H1 (cell line): ENCODE measurements at regions not wholly inside any gene's neighbourhood (a gene's known extent, or its start where the extent isn't known, plus 50 kb on each side); places are given as distances from the start of the nearest gene placed in this dataset.

Experiments
- CTCF ChIA-PET: fragments of 300-600 bp; sonication (Branson Sonifier 250); formaldehyde crosslinking; loops from one replicate; lab custom pipeline; 2021; ENCODE audit not compliant: partially characterized antibody; lab: Charles Lee
- POLR2A ChIA-PET: fragments of 300-600 bp; sonication (Branson Sonifier 250); formaldehyde crosslinking; loops from one replicate; lab custom pipeline; 2021; ENCODE audit warnings: inconsistent platforms; ENCODE audit not compliant: partially characterized antibody; lab: Charles Lee
- DNase-seq, 2 experiments: peaks; one replicate each; pipeline versions ENCODE4 v3.0.0 to v3.0.0-alpha.2; 2010 to 2022; ENCODE audit warnings: low spot score in 2 of 2, low read depth in 1 of 2, mixed read lengths in 1 of 2
- FAIRE-seq: peaks from 2 replicates; lab custom pipeline; 2011; peaks lifted over from hg19 to GRCh38; lab: Jason Lieb, UNC
- H2AFZ ChIP-seq: 2 replicates; pipeline ENCODE4 v1.8.1; 2012; ENCODE audit warnings: low read length, inconsistent platforms
- H2AK5ac ChIP-seq: 2 replicates; pipeline ENCODE4 v1.6.1; 2013; ENCODE audit warnings: low read depth, low read length
- H2BK120ac ChIP-seq: replicated peaks from 2 replicates; pipeline ENCODE3; 2013; ENCODE audit warnings: low read depth, low read length, inconsistent platforms
- H2BK12ac ChIP-seq: 2 replicates; pipeline ENCODE4 v1.6.1; 2013; ENCODE audit warnings: low read depth, low read length
- H2BK15ac ChIP-seq: 2 replicates; pipeline ENCODE4 v1.6.1; 2013; ENCODE audit warnings: low read length
- H2BK20ac ChIP-seq: 2 replicates; pipeline ENCODE4 v1.6.1; 2013; ENCODE audit warnings: low read length
- H2BK5ac ChIP-seq: 2 replicates; pipeline ENCODE4 v1.6.1; 2013; ENCODE audit warnings: low read depth, low read length
- H3K14ac ChIP-seq: 2 replicates; pipeline ENCODE4 v1.6.1; 2013; ENCODE audit warnings: inconsistent platforms; ENCODE audit not compliant: insufficient read length
- H3K18ac ChIP-seq: 2 replicates; pipeline ENCODE4 v1.6.1; 2013; ENCODE audit warnings: low read length; ENCODE audit errors: extremely low read depth
- H3K23ac ChIP-seq: 2 replicates; pipeline ENCODE4 v1.6.1; 2013; ENCODE audit warnings: inconsistent platforms; ENCODE audit not compliant: insufficient read length
- H3K23me2 ChIP-seq: 2 replicates; pipeline ENCODE4 v1.6.1; 2013; ENCODE audit warnings: low read depth, low read length
- H3K27ac ChIP-seq: 2 replicates; pipeline ENCODE4 v1.6.1; 2011; ENCODE audit warnings: low read depth, low read length, inconsistent platforms
- H3K27me3 ChIP-seq, 4 experiments: replicated peaks in 1 of 4; 1 replicate in 1 of 4; 2 replicates in 3 of 4; pipeline versions ENCODE4 v1.6.1 to v1.8.1; 2011 to 2013; ENCODE audit warnings: low read length in 3 of 4, mild to moderate bottlenecking in 3 of 4, inconsistent platforms in 2 of 4, mixed read lengths in 2 of 4, moderate library complexity in 1 of 4; ENCODE audit not compliant: control insufficient read depth in 3 of 4, insufficient read depth in 3 of 4; ENCODE audit errors: extremely low read depth in 1 of 4
- H3K36me3 ChIP-seq, 4 experiments: 2 replicates each; pipeline versions ENCODE4 v1.6.1 to v1.8.1; 2011 to 2013; ENCODE audit warnings: mild to moderate bottlenecking in 4 of 4, low read length in 3 of 4, moderate library complexity in 2 of 4, control low read depth in 1 of 4, inconsistent platforms in 1 of 4; ENCODE audit not compliant: insufficient read depth in 4 of 4, control insufficient read depth in 2 of 4
- H3K4ac ChIP-seq: replicated peaks from 2 replicates; pipeline ENCODE3; 2013; ENCODE audit warnings: low read length, low read depth, mixed read lengths, inconsistent platforms; ENCODE audit not compliant: insufficient read length
- H3K4me1 ChIP-seq, 4 experiments: replicated peaks in 1 of 4; 1 replicate in 1 of 4; 2 replicates in 3 of 4; pipeline versions ENCODE4 v1.6.1 to v1.8.1; 2011 to 2013; ENCODE audit warnings: low read length in 3 of 4, inconsistent platforms in 2 of 4, mixed read lengths in 1 of 4; ENCODE audit not compliant: insufficient read depth in 4 of 4, control insufficient read depth in 3 of 4
- H3K4me2 ChIP-seq, 2 experiments: 2 replicates each; pipeline versions ENCODE4 v1.6.1 to v1.8.1; 2011 to 2013; ENCODE audit warnings: low read depth in 2 of 2, low read length in 2 of 2, control low read depth in 1 of 2, inconsistent platforms in 1 of 2, mild to moderate bottlenecking in 1 of 2; ENCODE audit not compliant: insufficient read depth in 1 of 2
- H3K4me3 ChIP-seq, 4 experiments: fragments of 200-600, 300-600 bp in 1 of 4; sonication (generic), shearing (Covaris generic), sonication (Bioruptor Twin) in 1 of 4; 2 replicates each; pipeline versions ENCODE4 v1.5.1 to v1.8.1; 2011 to 2016; ENCODE audit warnings: low read length in 4 of 4, low read depth in 3 of 4, control low read depth in 2 of 4, inconsistent platforms in 2 of 4, mild to moderate bottlenecking in 2 of 4, mixed read lengths in 1 of 4, moderate library complexity in 1 of 4; ENCODE audit not compliant: insufficient read depth in 2 of 4; ENCODE audit errors: extremely low read depth in 1 of 4
- H3K56ac ChIP-seq: replicated peaks from 2 replicates; pipeline ENCODE3; 2013; ENCODE audit warnings: low read depth, mild to moderate bottlenecking, mixed read lengths, low read length, inconsistent platforms; ENCODE audit not compliant: insufficient read length
- H3K79me1 ChIP-seq: 2 replicates; pipeline ENCODE4 v1.6.1; 2013; ENCODE audit warnings: low read depth, low read length, control low read depth
- H3K79me2 ChIP-seq, 2 experiments: 2 replicates each; pipeline versions ENCODE4 v1.6.1 to v1.8.1; 2012 to 2013; ENCODE audit warnings: low read length in 2 of 2, mild to moderate bottlenecking in 2 of 2, inconsistent platforms in 1 of 2; ENCODE audit not compliant: insufficient read depth in 2 of 2, control insufficient read depth in 1 of 2
- H3K9ac ChIP-seq, 4 experiments: replicated peaks in 1 of 4; 1 replicate in 1 of 4; 2 replicates in 3 of 4; pipeline versions ENCODE4 v1.6.1 to v1.8.1; 2011 to 2013; ENCODE audit warnings: low read depth in 3 of 4, low read length in 3 of 4, control low read depth in 2 of 4, mild to moderate bottlenecking in 2 of 4, moderate library complexity in 2 of 4, inconsistent platforms in 1 of 4; ENCODE audit errors: extremely low read depth in 1 of 4
- H3K9me3 ChIP-seq, 2 experiments: 2 replicates each; pipeline versions ENCODE4 v1.6.1 to v1.8.1; 2012 to 2013; ENCODE audit warnings: mild to moderate bottlenecking in 2 of 2, moderate library complexity in 2 of 2, control low read depth in 1 of 2, inconsistent platforms in 1 of 2, low read depth in 1 of 2, low read length in 1 of 2, mixed read lengths in 1 of 2; ENCODE audit not compliant: insufficient read depth in 2 of 2
- H4K20me1 ChIP-seq, 2 experiments: replicated peaks in 1 of 2; 2 replicates each; pipeline versions ENCODE3 to v1.8.1; 2011 to 2013; ENCODE audit warnings: inconsistent platforms in 2 of 2, low read length in 2 of 2, mild to moderate bottlenecking in 1 of 2; ENCODE audit not compliant: insufficient read depth in 2 of 2, control insufficient read depth in 1 of 2
- H4K5ac ChIP-seq: 2 replicates; pipeline ENCODE4 v1.6.1; 2013; ENCODE audit warnings: low read length, low read depth, mixed read lengths, inconsistent platforms; ENCODE audit not compliant: insufficient read length
- H4K8ac ChIP-seq: 2 replicates; pipeline ENCODE4 v1.8.0; 2013; ENCODE audit warnings: mild to moderate bottlenecking, moderate library complexity, low read length, inconsistent platforms; ENCODE audit not compliant: insufficient read depth; ENCODE audit errors: extremely low read depth
- H4K91ac ChIP-seq: replicated peaks from 2 replicates; pipeline ENCODE3; 2013; ENCODE audit warnings: low read length, mixed read lengths, inconsistent platforms; ENCODE audit not compliant: insufficient read length
- ASH2L ChIP-seq: fragments of 200-600, 300-600 bp; sonication (generic); IDR thresholded peaks from one replicate; pipeline ENCODE4 v1.7.1; 2017; ENCODE audit warnings: low read length
- ATF3 ChIP-seq: IDR thresholded peaks from 2 replicates; pipeline ENCODE4 v1.6.1; 2011; ENCODE audit warnings: low read depth, mild to moderate bottlenecking, low read length; ENCODE audit not compliant: insufficient read depth
- CREB1 ChIP-seq: IDR thresholded peaks from 2 replicates; pipeline ENCODE4 v1.6.1; 2012; ENCODE audit warnings: inconsistent platforms
- GABPA ChIP-seq: IDR thresholded peaks from 2 replicates; pipeline ENCODE4 v1.6.1; 2011; ENCODE audit warnings: mild to moderate bottlenecking, low read length, moderate library complexity, borderline replicate concordance; ENCODE audit not compliant: insufficient read depth
- POLR2A ChIP-seq, 2 experiments: IDR thresholded peaks; 1 replicate in 1 of 2; 2 replicates in 1 of 2; pipeline ENCODE4 v1.6.1; 2011; ENCODE audit warnings: low read depth in 2 of 2, low read length in 2 of 2, mild to moderate bottlenecking in 2 of 2; ENCODE audit errors: control extremely low read depth in 1 of 2
- RNF2 ChIP-seq: fragments of 200-900, 300-1000 bp; sonication (generic); IDR thresholded peaks from 2 replicates; pipeline ENCODE4 v1.7.1; 2016; ENCODE audit warnings: borderline replicate concordance, low read depth, mild to moderate bottlenecking, antibody characterized with exemption, low read length; ENCODE audit not compliant: poor library complexity, severe bottlenecking; ENCODE audit errors: missing control alignments
- RXRA ChIP-seq: IDR thresholded peaks from 2 replicates; pipeline ENCODE4 v1.6.1; 2011; ENCODE audit warnings: low read depth, mild to moderate bottlenecking, low read length, moderate library complexity; ENCODE audit not compliant: insufficient read depth
- SP4 ChIP-seq: IDR thresholded peaks from 2 replicates; pipeline ENCODE4 v1.6.1; 2012; ENCODE audit warnings: low read length, inconsistent platforms
- TEAD4 ChIP-seq: IDR thresholded peaks from 2 replicates; pipeline ENCODE4 v1.6.1; 2012; ENCODE audit warnings: low read depth, low read length, inconsistent platforms, mixed read lengths
- ZNF274 ChIP-seq: IDR thresholded peaks from 2 replicates; pipeline ENCODE4 v1.7.0; 2012; ENCODE audit warnings: low read length, borderline replicate concordance; ENCODE audit errors: extremely low read depth

- no peak overlapping the region for H2BK20ac ChIP-seq
- H4K8ac ChIP-seq, result no peak overlapping the region
- no peak overlapping the region for H3K4me2 ChIP-seq
- POLR2A ChIA-PET, result no interaction called here
- no peak overlapping the region for H2BK5ac ChIP-seq
- no peak overlapping the region for H2BK15ac ChIP-seq
- H3K27ac ChIP-seq, result no peak overlapping the region
- H3K36me3 ChIP-seq, result no peaks in the 10 kb centered on the region
- H3K9me3 ChIP-seq, result no peaks in the 10 kb centered on the region
- FAIRE-seq, result no peak
- H3K27me3 ChIP-seq, result no peaks in the 10 kb centered on the region
- H3K23me2 ChIP-seq, result no peaks in the 10 kb centered on the region; the same call in 1 of the 2 replicates
- no peaks in the 10 kb centered on the region for H3K79me2 ChIP-seq
- H3K79me1 ChIP-seq, result no peaks in the 10 kb centered on the region
- H2AK5ac ChIP-seq, result no peak overlapping the region
- no peak overlapping the region for H4K5ac ChIP-seq
- TF ChIP-seq ASH2L, result no peak
- no peak for TF ChIP-seq SP4
- no peak for TF ChIP-seq RNF2
- no peak for TF ChIP-seq POLR2A (IDR thresholded peaks at IDR 0.05; ENCODE audit: control extremely low read depth in 1 of 2, low read depth in 2 of 2, low read length in 2 of 2)
- no peak for TF ChIP-seq RXRA
- TF ChIP-seq GABPA, result no peak
- TF ChIP-seq ATF3, result no peak
- no peak for TF ChIP-seq ZNF274
- TF ChIP-seq TEAD4, result no peak
- TF ChIP-seq CREB1, result no peak
- TF ChIP-seq, all 59 proteins: peak for 0
- no peak for DNase-seq
- Histone ChIP-seq H2AFZ (no peak overlapping the region), H3K14ac (no peak overlapping the region), H3K18ac (no peak overlapping the region), H3K23ac (no peak overlapping the region), H3K9ac (no peak overlapping the region), H3K4me3 (no peak overlapping the region), H4K91ac (no peak overlapping the region), H3K4ac (no peak overlapping the region), H2BK12ac (no peak overlapping the region), H3K4me1 (no peaks in the 10 kb centered on the region), H2BK120ac (no peak overlapping the region), H3K56ac (no peak overlapping the region), H4K20me1 (no peaks in the 10 kb centered on the region)
- CTCF ChIA-PET, result interaction anchor here (1.6 kb wide), 1 partner anchor 9 kb away, joined by 5 read pairs; no protein-coding TSS in a partner anchor
Measured at GRCh38 chr11:24348908-24349307, 147.9 kb upstream of the LUZP2 start.
